Activated CD8-positive, alpha-beta T cell treated with anti-CD3 and anti-CD28 coated beads, Interleukin-2, amount 10 ng/mL, durations not matched to agents 7 days and 5 days (primary cell): ENCODE measurements at regions not wholly inside any gene's neighbourhood (a gene's known extent, or its start where the extent isn't known, plus 50 kb on each side); places are given as distances from the start of the nearest gene placed in this dataset.

Experiments used
- ATAC-seq: fragments of 150-1000 bp; cut with Tn5 transposase; one replicate; pipeline ENCODE4 v1.10.0; 2021; ENCODE audit warnings: moderate library complexity
- CTCF ChIA-PET: fragments of 350-600 bp; sonication (Branson Sonifier 250); formaldehyde crosslinking; loops from one replicate; lab custom pipeline; 2021; ENCODE audit warnings: antibody characterized with exemption; lab: Charles Lee
- POLR2A ChIA-PET: fragments of 350-600 bp; sonication (Branson Sonifier 250); formaldehyde crosslinking; loops from one replicate; lab custom pipeline; 2021; ENCODE audit warnings: antibody characterized with exemption; lab: Charles Lee
- DNase-seq: peaks from one replicate; pipeline ENCODE4 v3.0.0-alpha.2; 2020
- H3K27ac Mint-ChIP-seq: one replicate; pipeline ENCODE4 v1.8.0; 2021; ENCODE audit warnings: mild to moderate bottlenecking, mixed read lengths
- H3K27me3 Mint-ChIP-seq: one replicate; pipeline ENCODE4 v1.8.0; 2021; ENCODE audit warnings: low read depth, mixed read lengths
- H3K36me3 Mint-ChIP-seq: one replicate; pipeline ENCODE4 v1.8.0; 2021; ENCODE audit warnings: low read depth, mixed read lengths
- H3K4me1 Mint-ChIP-seq: one replicate; pipeline ENCODE4 v1.8.0; 2021; ENCODE audit warnings: low read depth, mixed read lengths
- H3K4me3 Mint-ChIP-seq: one replicate; pipeline ENCODE4 v1.8.0; 2021; ENCODE audit warnings: mild to moderate bottlenecking, mixed read lengths
- H3K9me3 Mint-ChIP-seq: one replicate; pipeline ENCODE4 v1.8.0; 2022; ENCODE audit warnings: mixed read lengths; ENCODE audit not compliant: insufficient read depth

DNA sequence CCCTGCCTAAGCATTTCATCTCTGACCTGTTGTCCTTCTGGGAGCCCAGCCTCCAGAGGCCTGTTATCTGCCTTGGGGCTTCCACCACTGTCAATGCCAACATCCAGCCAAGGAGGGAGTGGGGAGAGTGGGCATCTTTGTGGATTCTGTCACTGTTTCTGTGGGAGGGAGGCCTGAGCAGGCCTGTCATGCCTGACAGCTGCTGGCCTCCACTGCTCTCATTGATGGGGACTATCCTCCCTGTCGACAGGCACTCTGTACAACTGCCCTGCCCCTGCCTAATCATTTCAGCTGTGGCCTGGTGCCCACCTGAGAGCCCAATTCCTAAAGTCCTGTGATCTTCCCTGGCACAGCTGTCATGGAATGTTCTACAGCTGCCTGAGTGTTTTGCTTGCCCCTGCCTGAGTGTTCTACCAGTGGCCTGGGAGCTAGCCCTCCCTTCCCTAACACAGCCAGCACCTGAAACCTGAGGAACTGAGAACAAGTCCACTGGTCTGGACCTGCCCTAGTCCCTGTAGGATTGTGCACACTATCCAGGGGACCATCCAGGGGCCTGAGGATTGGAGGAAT is 145.3 kb downstream of the FAM83B start:
- ChIA-PET CTCF (no interaction called here), POLR2A (no interaction called here)
- Mint-ChIP-seq H3K4me3 (no peak overlapping the region), H3K27ac (no peak overlapping the region), H3K27me3 (no peaks in the 10 kb centered on the region), H3K9me3 (peaks cover 5% of the 10 kb centered on the region), H3K4me1 (no peaks in the 10 kb centered on the region), H3K36me3 (no peaks in the 10 kb centered on the region)
- DNase-seq = no peak
- no peak for ATAC-seq

DNA sequence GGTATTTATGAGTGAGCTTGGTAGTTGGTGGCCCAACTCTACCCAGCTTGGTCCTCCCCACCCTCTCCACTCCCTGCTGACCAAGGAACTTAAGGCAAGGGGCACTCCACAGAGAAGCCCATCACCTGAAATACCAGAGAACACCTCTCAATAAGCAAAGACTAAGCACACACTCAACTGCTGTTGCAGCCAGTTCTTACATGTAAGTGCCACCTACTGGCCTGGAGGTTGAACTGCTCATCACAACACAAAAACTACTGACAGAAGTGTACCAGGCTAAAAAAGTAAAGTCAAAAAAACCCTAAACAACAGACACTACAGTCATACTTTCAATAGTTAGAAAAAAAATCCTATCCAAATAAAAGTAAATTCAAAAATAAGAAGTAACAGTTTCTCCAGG is 146.2 kb downstream of the FAM83B start:
- CTCF ChIA-PET = no interaction called here
- Mint-ChIP-seq H3K36me3 (no peaks in the 10 kb centered on the region), H3K27ac (no peak overlapping the region), H3K4me3 (no peak overlapping the region), H3K27me3 (no peaks in the 10 kb centered on the region), H3K9me3 (peaks cover 5% of the 10 kb centered on the region), H3K4me1 (no peaks in the 10 kb centered on the region)
- ATAC-seq (no peak), DNase-seq (no peak)
- POLR2A ChIA-PET = no interaction called here

DNA sequence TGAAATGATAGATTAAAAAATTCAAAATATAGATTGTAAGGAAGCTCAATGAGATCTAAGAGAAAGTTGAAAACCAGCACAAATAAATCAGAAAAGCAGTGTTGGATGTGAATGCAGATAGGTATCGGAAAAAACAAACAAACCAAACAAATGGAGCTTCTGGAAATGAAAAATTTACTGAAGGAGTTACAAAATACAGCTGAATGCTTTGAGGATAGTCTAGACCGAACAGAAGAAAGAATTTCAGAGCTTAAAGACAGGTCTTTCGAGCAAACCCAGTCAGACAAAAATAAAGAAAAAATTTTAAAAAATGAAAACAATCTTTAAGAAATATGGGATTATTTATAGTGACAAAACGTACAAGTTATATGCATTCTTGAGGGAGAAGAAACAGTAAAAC is 146.7 kb downstream of the FAM83B start:
- no peak for ATAC-seq
- Mint-ChIP-seq H3K36me3 (no peaks in the 10 kb centered on the region), H3K27ac (no peak overlapping the region), H3K4me1 (no peaks in the 10 kb centered on the region), H3K27me3 (no peaks in the 10 kb centered on the region), H3K9me3 (peaks cover 5% of the 10 kb centered on the region), H3K4me3 (no peak overlapping the region)
- CTCF ChIA-PET = no interaction called here
- POLR2A ChIA-PET = no interaction called here
- DNase-seq = no peak

DNA sequence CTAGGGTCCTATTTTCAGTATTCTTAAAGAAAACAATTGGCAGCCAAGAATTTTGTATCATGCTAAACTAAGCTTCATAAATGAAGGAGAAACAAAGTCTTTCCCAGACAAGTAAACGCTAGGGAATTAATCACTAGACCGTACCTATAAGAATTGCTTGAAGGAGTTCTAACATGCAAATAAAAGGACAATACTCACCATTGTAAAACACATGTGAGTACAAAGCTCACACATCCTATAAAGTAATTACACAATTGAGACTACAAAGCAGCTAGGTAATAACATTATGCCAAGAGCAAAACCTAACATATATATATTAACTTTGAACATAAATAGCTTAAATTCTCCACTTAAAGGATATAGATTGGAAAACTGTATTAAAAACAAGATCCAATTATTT is 147.4 kb downstream of the FAM83B start:
- Mint-ChIP-seq H3K4me1 (no peaks in the 10 kb centered on the region), H3K9me3 (peaks cover 5% of the 10 kb centered on the region), H3K4me3 (no peak overlapping the region), H3K27me3 (no peaks in the 10 kb centered on the region), H3K27ac (no peak overlapping the region), H3K36me3 (no peaks in the 10 kb centered on the region)
- no peak for DNase-seq
- ATAC-seq = no peak
- ChIA-PET CTCF (no interaction called here), POLR2A (no interaction called here)

DNA sequence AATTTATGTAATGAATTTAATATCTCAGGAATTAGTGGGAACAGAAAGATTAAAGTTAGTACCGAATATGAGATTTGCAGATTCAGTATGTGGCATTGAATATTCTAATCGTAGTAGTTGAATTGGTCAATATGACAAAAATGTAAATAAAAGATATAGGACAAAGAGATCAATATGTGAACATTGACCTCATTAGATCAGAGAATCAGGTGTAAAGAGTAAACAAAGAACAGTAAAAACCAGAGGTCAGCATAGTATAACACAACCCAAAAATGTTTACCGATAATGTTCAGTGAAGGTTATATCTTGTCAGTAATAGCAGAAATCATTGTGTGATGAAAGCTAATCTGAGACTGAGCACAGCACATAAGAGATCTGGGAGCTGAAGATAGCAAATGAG is 152.0 kb downstream of the FAM83B start:
- DNase-seq = no peak
- H3K4me1 Mint-ChIP-seq = no peaks in the 10 kb centered on the region
- H3K27ac Mint-ChIP-seq = no peak overlapping the region
- H3K27me3 Mint-ChIP-seq = no peaks in the 10 kb centered on the region
- peaks cover 6% of the 10 kb centered on the region for H3K9me3 Mint-ChIP-seq
- POLR2A ChIA-PET = no interaction called here
- CTCF ChIA-PET = no interaction called here
- no peak for ATAC-seq
- H3K4me3 Mint-ChIP-seq = no peak overlapping the region
- H3K36me3 Mint-ChIP-seq = no peaks in the 10 kb centered on the region

DNA sequence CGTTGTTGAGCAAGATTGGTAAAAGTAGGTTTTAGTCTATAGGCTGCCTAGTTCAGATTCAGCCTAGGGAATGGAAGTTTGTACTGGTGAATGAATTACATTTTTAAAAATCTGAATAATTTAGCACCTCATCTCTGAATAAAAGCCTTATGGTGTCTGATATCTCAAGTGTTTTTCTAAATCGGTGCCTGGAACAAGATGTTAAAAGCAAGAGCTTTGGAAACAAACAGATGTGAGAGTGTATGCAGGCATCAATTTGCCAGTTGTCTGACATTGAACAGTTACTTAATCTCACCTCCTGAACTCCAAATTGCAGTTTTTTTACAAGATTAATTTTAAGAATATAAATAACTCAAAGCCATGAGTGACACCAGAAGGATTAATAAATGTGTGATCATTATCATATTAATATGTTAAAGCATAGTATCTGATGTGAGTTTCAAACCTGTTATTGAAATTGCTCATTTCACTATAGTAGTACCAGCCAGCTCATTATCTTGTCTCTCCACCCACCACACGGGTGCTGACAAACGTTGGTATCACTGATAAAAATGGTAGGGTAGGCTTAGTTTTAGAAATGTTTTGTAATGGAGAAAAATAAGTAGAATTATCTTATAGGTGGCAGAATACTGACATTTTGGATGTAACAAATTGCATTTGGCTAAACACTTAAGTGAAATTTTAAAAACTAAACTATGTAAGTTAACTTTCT is 157.3 kb downstream of the FAM83B start:
- Mint-ChIP-seq H3K27me3 (no peaks in the 10 kb centered on the region), H3K4me1 (no peaks in the 10 kb centered on the region), H3K9me3 (peaks cover 6% of the 10 kb centered on the region), H3K36me3 (no peaks in the 10 kb centered on the region), H3K4me3 (no peak overlapping the region), H3K27ac (no peak overlapping the region)
- POLR2A ChIA-PET = no interaction called here
- no peak for ATAC-seq
- CTCF ChIA-PET = no interaction called here
- DNase-seq = no peak

DNA sequence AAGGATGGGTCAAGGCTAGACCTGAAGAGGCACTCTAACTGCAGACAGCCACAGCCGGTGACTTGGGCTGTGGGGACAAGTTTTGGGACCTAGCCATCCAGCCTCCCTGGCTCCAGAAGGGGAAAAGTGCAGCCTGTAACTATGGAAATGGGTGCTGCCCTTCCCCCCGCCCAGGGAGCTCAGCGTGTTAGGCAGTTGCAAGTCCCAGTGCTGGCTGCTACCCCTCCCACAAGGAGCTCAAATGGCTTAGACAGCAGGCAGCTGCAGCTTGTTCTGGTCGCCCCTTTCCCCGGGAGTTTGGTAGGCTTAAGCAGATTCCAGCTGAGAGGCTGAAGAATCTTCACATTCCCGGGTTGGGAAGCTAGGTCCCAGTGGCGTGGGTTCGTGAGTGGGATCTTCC is 162.6 kb downstream of the FAM83B start:
- H3K4me1 Mint-ChIP-seq = no peaks in the 10 kb centered on the region
- no peak overlapping the region for H3K27ac Mint-ChIP-seq
- no peak overlapping the region for H3K4me3 Mint-ChIP-seq
- ChIA-PET CTCF (no interaction called here), POLR2A (no interaction called here)
- DNase-seq (no peak), ATAC-seq (no peak)
- H3K27me3 Mint-ChIP-seq = no peaks in the 10 kb centered on the region
- H3K9me3 Mint-ChIP-seq = no peaks in the 10 kb centered on the region
- H3K36me3 Mint-ChIP-seq = no peaks in the 10 kb centered on the region

DNA sequence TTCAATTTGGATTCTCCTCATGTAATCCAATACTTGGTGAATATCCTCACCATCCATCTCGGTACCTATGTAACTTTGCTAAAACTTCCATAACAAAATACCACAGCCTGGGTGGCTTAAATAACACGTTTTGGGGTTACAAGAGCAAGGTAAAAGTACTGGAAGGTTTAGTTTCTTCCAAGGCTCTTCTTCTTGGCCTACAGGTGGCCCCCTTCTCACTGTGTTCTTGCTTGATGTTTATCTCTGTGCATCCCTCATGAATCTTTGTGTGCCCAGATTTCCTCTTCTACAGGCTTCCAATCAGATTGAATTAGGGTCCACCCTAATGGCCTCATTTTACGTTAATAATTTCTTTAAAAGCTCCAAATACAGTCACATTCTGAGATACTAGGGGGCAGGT is 163.3 kb upstream of the HCRTR2 start:
- ChIA-PET CTCF (no interaction called here), POLR2A (no interaction called here)
- no peaks in the 10 kb centered on the region for H3K9me3 Mint-ChIP-seq
- no peak overlapping the region for H3K4me3 Mint-ChIP-seq
- no peak for ATAC-seq
- H3K27ac Mint-ChIP-seq = no peak overlapping the region
- no peaks in the 10 kb centered on the region for H3K36me3 Mint-ChIP-seq
- H3K4me1 Mint-ChIP-seq = no peaks in the 10 kb centered on the region
- H3K27me3 Mint-ChIP-seq = no peaks in the 10 kb centered on the region
- DNase-seq = no peak

DNA sequence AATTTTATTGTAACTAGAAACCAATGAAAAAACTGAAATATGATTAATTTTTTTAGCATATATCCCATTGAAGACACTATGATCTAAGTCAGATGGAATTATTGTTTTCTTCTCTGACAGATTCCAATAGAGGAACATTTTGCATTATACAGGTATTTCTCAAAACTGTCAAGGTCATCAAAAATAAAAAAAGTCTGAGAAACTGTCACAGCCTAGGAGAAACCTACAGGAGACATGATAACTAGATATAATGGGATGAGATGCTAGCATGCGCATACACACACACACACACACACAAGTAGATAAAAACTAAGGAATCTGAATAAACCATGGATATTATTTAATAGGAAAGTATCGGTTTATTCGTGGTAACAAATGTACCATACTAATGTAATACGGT is 161.9 kb upstream of the HCRTR2 start:
- no peaks in the 10 kb centered on the region for H3K36me3 Mint-ChIP-seq
- ATAC-seq (no peak), DNase-seq (no peak)
- no peak overlapping the region for H3K27ac Mint-ChIP-seq
- no peaks in the 10 kb centered on the region for H3K9me3 Mint-ChIP-seq
- H3K27me3 Mint-ChIP-seq = no peaks in the 10 kb centered on the region
- POLR2A ChIA-PET = no interaction called here
- CTCF ChIA-PET = no interaction called here
- H3K4me3 Mint-ChIP-seq = no peak overlapping the region
- no peaks in the 10 kb centered on the region for H3K4me1 Mint-ChIP-seq

DNA sequence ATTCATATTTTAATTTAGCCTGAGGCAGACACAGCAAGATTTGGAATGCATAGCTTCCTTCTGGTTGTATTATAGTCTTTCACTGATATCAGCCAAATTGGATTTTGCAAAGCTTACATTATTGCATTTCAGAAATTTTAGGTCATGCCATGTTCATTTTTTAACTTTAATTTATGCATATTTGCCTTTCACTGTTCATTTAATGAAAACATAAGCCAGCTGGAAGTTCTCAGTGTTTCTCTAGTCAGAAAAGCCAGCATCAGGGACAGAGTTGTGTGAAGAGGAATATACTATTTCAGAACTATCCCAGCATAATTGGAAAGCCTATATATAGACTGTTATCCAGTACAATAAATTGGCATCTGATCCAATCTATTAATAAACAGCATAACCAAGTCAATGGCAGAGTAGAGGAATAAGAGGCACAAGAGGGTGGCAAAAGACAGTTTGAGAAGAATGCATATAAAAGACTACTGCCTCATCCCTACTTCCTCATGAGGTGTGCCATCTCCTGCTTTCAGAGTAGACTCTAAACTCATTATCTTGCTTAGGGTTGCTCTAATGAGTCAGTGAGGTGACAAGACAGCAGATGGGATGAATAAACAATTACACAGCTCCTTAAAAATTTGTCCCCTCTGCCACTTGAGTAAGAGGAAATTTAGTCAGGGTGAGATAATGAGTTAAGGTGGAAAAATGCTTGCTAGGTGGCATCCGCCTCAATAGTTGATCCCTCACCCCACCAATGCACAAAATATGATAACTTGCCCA is 159.8 kb upstream of the HCRTR2 start:
- H3K27me3 Mint-ChIP-seq = no peaks in the 10 kb centered on the region
- ChIA-PET POLR2A (no interaction called here), CTCF (no interaction called here)
- no peak overlapping the region for H3K27ac Mint-ChIP-seq
- ATAC-seq (no peak), DNase-seq (no peak)
- no peak overlapping the region for H3K4me3 Mint-ChIP-seq
- H3K36me3 Mint-ChIP-seq = no peaks in the 10 kb centered on the region
- no peaks in the 10 kb centered on the region for H3K9me3 Mint-ChIP-seq
- H3K4me1 Mint-ChIP-seq = no peaks in the 10 kb centered on the region

DNA sequence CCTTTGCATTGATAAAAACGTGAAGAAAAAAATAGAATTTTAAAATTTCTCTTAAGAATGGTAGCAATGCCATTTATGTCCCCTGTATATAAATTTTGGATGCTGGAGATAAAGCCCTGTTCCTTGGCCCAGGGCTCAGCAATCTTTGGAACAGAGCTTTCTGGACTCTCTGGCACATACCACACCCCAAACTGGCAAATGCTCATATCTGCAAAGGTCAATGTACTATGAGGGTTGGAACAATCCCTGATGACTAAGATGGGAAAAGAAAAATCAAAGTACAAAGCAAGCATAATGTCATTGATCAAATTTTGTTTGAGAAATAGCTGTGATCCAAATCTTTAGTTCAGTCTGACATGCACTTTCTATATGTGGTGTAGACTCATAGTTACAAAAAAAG is 158.1 kb upstream of the HCRTR2 start:
- POLR2A ChIA-PET = no interaction called here
- Mint-ChIP-seq H3K4me1 (no peaks in the 10 kb centered on the region), H3K27ac (no peak overlapping the region), H3K4me3 (no peak overlapping the region), H3K36me3 (no peaks in the 10 kb centered on the region), H3K27me3 (no peaks in the 10 kb centered on the region), H3K9me3 (no peaks in the 10 kb centered on the region)
- CTCF ChIA-PET = no interaction called here
- ATAC-seq = no peak
- no peak for DNase-seq

DNA sequence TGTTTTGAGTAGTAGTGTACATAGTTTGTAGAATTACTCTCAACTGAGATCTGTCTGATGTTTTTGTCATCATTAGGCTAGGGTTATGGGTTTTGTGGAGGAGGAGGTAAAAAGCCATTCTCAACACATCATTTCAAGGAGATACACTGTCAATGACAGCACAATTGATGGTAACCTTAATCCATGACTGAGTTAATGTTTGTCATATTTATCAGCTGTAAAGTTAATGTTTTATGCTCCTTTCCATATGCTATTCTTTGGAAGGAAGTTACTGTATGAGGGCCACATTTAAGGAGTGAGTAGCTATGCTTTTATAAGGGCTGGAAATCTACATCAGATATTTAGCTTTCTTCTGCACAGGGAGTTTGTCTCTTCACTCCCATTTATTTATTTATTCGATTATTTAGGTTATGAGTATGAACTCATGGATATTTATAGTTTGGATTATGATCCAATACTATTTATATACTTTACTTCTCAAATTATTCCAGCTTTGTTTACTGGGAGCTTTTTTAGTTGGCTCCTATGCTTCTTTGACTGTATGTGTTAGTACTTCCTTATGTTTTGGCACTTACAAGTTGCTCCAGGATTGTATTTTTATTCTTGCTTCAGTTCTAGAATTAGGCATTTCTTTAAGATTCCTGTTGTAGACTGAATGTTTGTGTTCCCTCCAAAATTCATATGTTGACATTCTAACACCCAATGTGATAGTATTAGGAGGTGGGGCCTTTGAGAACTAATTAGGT is 156.6 kb upstream of the HCRTR2 start:
- H3K9me3 Mint-ChIP-seq = no peaks in the 10 kb centered on the region
- CTCF ChIA-PET = no interaction called here
- DNase-seq (no peak), ATAC-seq (no peak)
- H3K4me1 Mint-ChIP-seq = no peaks in the 10 kb centered on the region
- no peaks in the 10 kb centered on the region for H3K36me3 Mint-ChIP-seq
- H3K27me3 Mint-ChIP-seq = no peaks in the 10 kb centered on the region
- H3K27ac Mint-ChIP-seq = no peak overlapping the region
- POLR2A ChIA-PET = no interaction called here
- no peak overlapping the region for H3K4me3 Mint-ChIP-seq
